Neural cell (in vitro differentiated cells): ENCODE measurements at regions not wholly inside any gene's neighbourhood (a gene's known extent, or its start where the extent isn't known, plus 50 kb on each side); places are given as distances from the start of the nearest gene placed in this dataset.

Experiments used
- H2AFZ ChIP-seq: fragments of 200-600, 300-800 bp; sonication (generic), shearing (Covaris generic); 2 replicates; pipeline ENCODE4 v1.6.0; 2014; ENCODE audit warnings: low read depth, mild to moderate bottlenecking, antibody characterized with exemption, low read length, moderate library complexity
- H3F3A ChIP-seq: fragments of 200-600 bp; shearing (Covaris generic); 2 replicates; pipeline ENCODE4 v1.6.1; 2016; ENCODE audit warnings: mild to moderate bottlenecking, moderate library complexity, mixed read lengths, antibody characterized with exemption, low read length; ENCODE audit not compliant: insufficient read depth, poor library complexity, severe bottlenecking
- H3K27ac ChIP-seq: fragments of 200-600, 300-800 bp; sonication (generic), shearing (Covaris generic); 2 replicates; pipeline ENCODE4 v1.5.1; 2014; ENCODE audit warnings: mild to moderate bottlenecking, low read length, moderate library complexity
- H3K27me3 ChIP-seq: fragments of 300-800, 200-600 bp; sonication (generic), shearing (Covaris generic); 2 replicates; pipeline ENCODE4 v1.6.0; 2014; ENCODE audit warnings: mild to moderate bottlenecking, low read depth, low read length, moderate library complexity; ENCODE audit not compliant: insufficient read depth
- H3K36me3 ChIP-seq: fragments of 300-800, 200-600 bp; sonication (generic), shearing (Covaris generic); 2 replicates; pipeline ENCODE4 v1.5.1; 2014; ENCODE audit warnings: mild to moderate bottlenecking, antibody characterized with exemption, low read length, moderate library complexity; ENCODE audit not compliant: insufficient read depth
- H3K4me2 ChIP-seq: fragments of 300-800, 200-600 bp; sonication (generic), shearing (Covaris generic); 2 replicates; pipeline ENCODE4 v1.6.0; 2014; ENCODE audit warnings: mild to moderate bottlenecking, low read length
- H3K4me3 ChIP-seq: fragments of 300-800, 200-600 bp; sonication (generic), shearing (Covaris generic); 2 replicates; pipeline ENCODE4 v1.5.1; 2014; ENCODE audit warnings: mild to moderate bottlenecking, low read length, moderate library complexity
- H3K79me2 ChIP-seq: fragments of 200-600 bp; shearing (Covaris generic); replicated peaks from 2 replicates; pipeline ENCODE4 v1.6.0; 2014; ENCODE audit warnings: mild to moderate bottlenecking, low read length, moderate library complexity; ENCODE audit not compliant: insufficient read depth
- H3K9ac ChIP-seq: fragments of 300-800, 200-600 bp; sonication (generic), shearing (Covaris generic); 2 replicates; pipeline ENCODE4 v1.6.1; 2016; ENCODE audit warnings: mild to moderate bottlenecking, low read length, mixed read lengths
- H3K9me2 ChIP-seq: fragments of 200-600 bp; shearing (Covaris generic); 2 replicates; pipeline ENCODE4 v1.6.1; 2016; ENCODE audit warnings: mild to moderate bottlenecking, low read length, mixed read lengths; ENCODE audit not compliant: insufficient read depth
- H3K9me3 ChIP-seq: fragments of 200-600, 300-800 bp; sonication (generic), shearing (Covaris generic); 2 replicates; pipeline ENCODE4 v1.6.1; 2016; ENCODE audit warnings: mild to moderate bottlenecking, mixed run types, low read length, moderate library complexity, mixed read lengths
- H4K20me1 ChIP-seq: fragments of 200-600 bp; shearing (Covaris generic); 2 replicates; pipeline ENCODE4 v1.6.1; 2016; ENCODE audit warnings: mild to moderate bottlenecking, mixed run types; ENCODE audit not compliant: insufficient read depth
- CTCF ChIP-seq: fragments of 450-650 bp; IDR thresholded peaks from 2 replicates; pipeline ENCODE4 v1.5.1; 2014; ENCODE audit warnings: antibody characterized with exemption, mild to moderate bottlenecking, moderate library complexity; ENCODE audit not compliant: poor library complexity, severe bottlenecking
- EP300 ChIP-seq: fragments of 450-650 bp; conservative IDR thresholded peaks from 2 replicates; pipeline ENCODE4 v1.6.1; 2014; ENCODE audit warnings: antibody characterized with exemption, mild to moderate bottlenecking, moderate library complexity; ENCODE audit not compliant: poor library complexity, severe bottlenecking
- EZH2 ChIP-seq: fragments of 200-600, 300-800 bp; shearing (Covaris generic), sonication (generic); IDR thresholded peaks from 2 replicates; pipeline ENCODE4 v1.6.1; 2014; ENCODE audit warnings: antibody characterized with exemption, low read length, borderline replicate concordance, mild to moderate bottlenecking; ENCODE audit not compliant: insufficient read depth, poor library complexity, severe bottlenecking
- MXI1 ChIP-seq: fragments of 450-650 bp; conservative IDR thresholded peaks from 2 replicates; pipeline ENCODE4 v1.6.1; 2014; ENCODE audit warnings: antibody characterized with exemption, mild to moderate bottlenecking; ENCODE audit not compliant: poor library complexity, severe bottlenecking
- POLR2AphosphoS5 ChIP-seq: IDR thresholded peaks from 2 replicates; pipeline ENCODE4 v1.6.1; 2012
- RAD21 ChIP-seq: fragments of 450-650 bp; conservative IDR thresholded peaks from 2 replicates; pipeline ENCODE4 v1.6.1; 2014; ENCODE audit warnings: antibody characterized with exemption, mild to moderate bottlenecking, moderate library complexity
- REST ChIP-seq: IDR thresholded peaks from 2 replicates; pipeline ENCODE4 v1.6.1; 2012; ENCODE audit warnings: borderline replicate concordance
- SMC3 ChIP-seq: fragments of 450-650 bp; conservative IDR thresholded peaks from 2 replicates; pipeline ENCODE4 v1.6.1; 2014; ENCODE audit warnings: antibody characterized with exemption, mild to moderate bottlenecking, moderate library complexity; ENCODE audit not compliant: poor library complexity
- TAF1 ChIP-seq: IDR thresholded peaks from 2 replicates; pipeline ENCODE4 v1.6.1; 2012; ENCODE audit warnings: low read depth

- H3K4me2 ChIP-seq, result no peak overlapping the region
- no peak for TF ChIP-seq POLR2AphosphoS5
- TF ChIP-seq RAD21, result no peak
- TF ChIP-seq REST, result no peak
- no peak for TF ChIP-seq MXI1
- TF ChIP-seq TAF1, result no peak
- TF ChIP-seq EP300, result no peak
- TF ChIP-seq CTCF, result no peak
- TF ChIP-seq EZH2, result no peak
- TF ChIP-seq SMC3, result no peak
Measured at GRCh38 chr7:121761399-121761798, 111.6 kb upstream of the PTPRZ1 start.

GRCh38 chr7:121755818-121756552, 117.0 kb upstream of the PTPRZ1 start:
- Histone ChIP-seq H3K27me3 (no peaks in the 10 kb centered on the region), H3K9me3 (no peaks in the 10 kb centered on the region), H2AFZ (no peak overlapping the region), H3K9ac (no peak overlapping the region), H3F3A (no peaks in the 10 kb centered on the region), H3K27ac (no peak overlapping the region), H3K4me2 (no peak overlapping the region), H3K36me3 (no peaks in the 10 kb centered on the region), H3K4me3 (no peak overlapping the region), H3K79me2 (no peaks in the 10 kb centered on the region), H3K9me2 (no peaks in the 10 kb centered on the region), H4K20me1 (no peaks in the 10 kb centered on the region)
- TF ChIP-seq EP300 (no peak), RAD21 (no peak), POLR2AphosphoS5 (no peak), SMC3 (no peak), TAF1 (no peak), REST (no peak), MXI1 (no peak), CTCF (no peak), EZH2 (no peak)

More at GRCh38 chr7:121761399-121761798, 111.6 kb upstream of the PTPRZ1 start:
- Histone ChIP-seq H3K27me3 (no peaks in the 10 kb centered on the region), H3K4me3 (no peak overlapping the region), H3F3A (no peaks in the 10 kb centered on the region), H3K9ac (no peak overlapping the region), H2AFZ (no peak overlapping the region), H3K27ac (no peak overlapping the region), H3K9me3 (no peaks in the 10 kb centered on the region), H4K20me1 (no peaks in the 10 kb centered on the region), H3K79me2 (no peaks in the 10 kb centered on the region), H3K36me3 (no peaks in the 10 kb centered on the region), H3K9me2 (no peaks in the 10 kb centered on the region)
